ENCODE measurements at regions not wholly inside any gene's neighbourhood (a gene's known extent, or its start where the extent isn't known, plus 50 kb on each side); places are given as distances from the start of the nearest gene placed in this dataset.

GRCh38 chr2:142294225-142294624 is 163.4 kb upstream of the LRP1B start:
- ChIA-PET CTCF (no interaction called here), POLR2A (no interaction called here)
- no peak overlapping the region for H3K4me2 ChIP-seq
- WGBS (ENCODE audit: missing lambda C conversion rate) = 37% methylated on average over 2 of the region's 2 CpGs
- FAIRE-seq (no peak), ATAC-seq (no peak), DNase-seq (ENCODE audit: low read depth in 1 of 2, low spot score in 1 of 2) (no peak)
- no peak overlapping the region for H3K4me3 ChIP-seq
- no peaks in the 10 kb centered on the region for H3K9me3 ChIP-seq
- no peak overlapping the region for H3K27ac ChIP-seq
- no peaks in the 10 kb centered on the region for H3K4me1 ChIP-seq
- TF ChIP-seq BCL3 (IDR thresholded peaks at IDR 0.05) (no peak), RFX5 (IDR thresholded peaks at IDR 0.05) (no peak), ATOH8 (CRISPR knock-in tag; IDR thresholded peaks at IDR 0.05; ENCODE audit: low read depth) (no peak), BHLHE40 (IDR thresholded peaks at IDR 0.05; ENCODE audit: low read depth, low read length) (no peak), FOXS1 (CRISPR knock-in tag; IDR thresholded peaks at IDR 0.05) (no peak), CHD2 (IDR thresholded peaks at IDR 0.05; ENCODE audit: low read length, partially characterized antibody) (no peak), RCOR1 (IDR thresholded peaks at IDR 0.05; ENCODE audit: low read depth, low read length) (no peak), HOXA7 (CRISPR knock-in tag; IDR thresholded peaks at IDR 0.05) (no peak), EHMT2 (IDR thresholded peaks at IDR 0.05; ENCODE audit: low read depth) (no peak)

GRCh38 chr2:142291969-142292368 is 161.2 kb upstream of the LRP1B start:
- ChIA-PET CTCF (no interaction called here), POLR2A (no interaction called here)
- no peak overlapping the region for H3K27ac ChIP-seq
- 48% methylated on average over 2 of the region's 2 CpGs for WGBS (ENCODE audit: missing lambda C conversion rate)
- H3K9me3 ChIP-seq = no peaks in the 10 kb centered on the region
- no peak for DNase-seq (ENCODE audit: low read depth in 1 of 2, low spot score in 1 of 2)
- no peak overlapping the region for H3K4me2 ChIP-seq
- no peak for ATAC-seq
- FAIRE-seq = no peak
- no peak for TF ChIP-seq ZSCAN20 (CRISPR knock-in tag; IDR thresholded peaks at IDR 0.05)
- no peak for TF ChIP-seq SMC3 (IDR thresholded peaks at IDR 0.05)
- no peak for TF ChIP-seq HEYL (CRISPR knock-in tag; IDR thresholded peaks at IDR 0.05)
- TF ChIP-seq ESRRA (IDR thresholded peaks at IDR 0.05; ENCODE audit: borderline replicate concordance, low read length) = no peak
- no peak for TF ChIP-seq NFE2L2 (conservative IDR thresholded peaks at IDR 0.05; ENCODE audit: low read length)
- TF ChIP-seq MAFK (IDR thresholded peaks at IDR 0.05; ENCODE audit: partially characterized antibody) = no peak
- TF ChIP-seq EHF (CRISPR knock-in tag; IDR thresholded peaks at IDR 0.05) = no peak
- TF ChIP-seq ATOH8 (CRISPR knock-in tag; IDR thresholded peaks at IDR 0.05; ENCODE audit: low read depth) = no peak
- H3K4me3 ChIP-seq = no peak overlapping the region
- H3K4me1 ChIP-seq = no peaks in the 10 kb centered on the region

- Histone ChIP-seq H3K9me3 (no peaks in the 10 kb centered on the region), H3K4me2 (no peak overlapping the region), H3K4me1 (no peaks in the 10 kb centered on the region), H3K4me3 (no peak overlapping the region), H3K27ac (no peak overlapping the region)
- TF ChIP-seq ATOH8 (CRISPR knock-in tag; IDR thresholded peaks at IDR 0.05; ENCODE audit: low read depth) = no peak
- no peak for TF ChIP-seq E2F6 (IDR thresholded peaks at IDR 0.05; ENCODE audit: borderline replicate concordance, low read depth)
- no peak for TF ChIP-seq CHD4 (IDR thresholded peaks at IDR 0.05; ENCODE audit: borderline replicate concordance)
- no peak for TF ChIP-seq FOXS1 (CRISPR knock-in tag; IDR thresholded peaks at IDR 0.05)
- FAIRE-seq (no peak), DNase-seq (ENCODE audit: low read depth in 1 of 2, low spot score in 1 of 2) (no peak), ATAC-seq (no peak)
- CTCF ChIA-PET = no interaction called here
- 53% methylated on average over 3 of the region's 3 CpGs for WGBS (ENCODE audit: missing lambda C conversion rate)
- POLR2A ChIA-PET = no interaction called here
Measured at GRCh38 chr2:142290931-142291330, 160.1 kb upstream of the LRP1B start.

Data from A549 (cell line).